Muscle of leg (tissue), 3 donors: ENCODE measurements at regions not wholly inside any gene's neighbourhood (a gene's known extent, or its start where the extent isn't known, plus 50 kb on each side); places are given as distances from the start of the nearest gene placed in this dataset.

ENCODE experiments used
- DNase-seq: peaks from one replicate; pipeline ENCODE4 v3.0.0; 2013
- H3K27ac ChIP-seq: one replicate; pipeline ENCODE4 v1.5.1; 2013; ENCODE audit warnings: mild to moderate bottlenecking, low read length, control low read depth
- H3K27me3 ChIP-seq: one replicate; pipeline ENCODE4 v1.6.1; 2013; ENCODE audit warnings: low read length; ENCODE audit not compliant: control insufficient read depth, insufficient read depth
- H3K36me3 ChIP-seq: one replicate; pipeline ENCODE4 v1.6.1; 2013; ENCODE audit warnings: low read length; ENCODE audit not compliant: control insufficient read depth, insufficient read depth
- H3K4me1 ChIP-seq: one replicate; pipeline ENCODE4 v1.6.1; 2013; ENCODE audit warnings: low read length; ENCODE audit not compliant: control insufficient read depth, insufficient read depth
- H3K4me3 ChIP-seq: one replicate; pipeline ENCODE4 v1.5.1; 2013; ENCODE audit warnings: low read length, control low read depth
- H3K9me3 ChIP-seq: replicated peaks from 2 replicates; pipeline ENCODE4 v1.6.1; 2013; ENCODE audit warnings: low read depth, low read length; ENCODE audit not compliant: control insufficient read depth
- WGBS: methylation state at CpG from one replicate; pipeline ENCODE4 v1.1.5; 2013; ENCODE audit warnings: missing lambda C conversion rate; ENCODE audit not compliant: insufficient coverage; 5-methylcytosine and 5-hydroxymethylcytosine counted together

GRCh38 chr16:72482695-72483094 is 310.7 kb upstream of the PMFBP1 start:
- Histone ChIP-seq H3K27me3 (no peaks in the 10 kb centered on the region), H3K4me1 (no peaks in the 10 kb centered on the region), H3K9me3 (no peaks in the 10 kb centered on the region), H3K4me3 (no peak overlapping the region), H3K36me3 (no peaks in the 10 kb centered on the region), H3K27ac (no peak overlapping the region)
- DNase-seq, result no peak
- 100% methylated on average over 1 of the region's 3 CpGs for WGBS

- H3K4me3 ChIP-seq, result no peak overlapping the region
- no peak overlapping the region for H3K27ac ChIP-seq
- no peaks in the 10 kb centered on the region for H3K9me3 ChIP-seq
- no peaks in the 10 kb centered on the region for H3K27me3 ChIP-seq
- DNase-seq, result no peak
- H3K4me1 ChIP-seq, result no peaks in the 10 kb centered on the region
- no peaks in the 10 kb centered on the region for H3K36me3 ChIP-seq
Observed at GRCh38 chr16:72481419-72481818, 309.5 kb upstream of the PMFBP1 start.

- DNase-seq, result no peak
- no CpG with 5 or more reads among the region's 2 CpGs for WGBS
Observed at GRCh38 chr16:72480911-72481310, 309.0 kb upstream of the PMFBP1 start.

GRCh38 chr16:72475688-72476087 is 303.7 kb upstream of the PMFBP1 start:
- H3K36me3 ChIP-seq, result no peaks in the 10 kb centered on the region
- no peak for DNase-seq
- H3K27me3 ChIP-seq, result no peaks in the 10 kb centered on the region
- no peak overlapping the region for H3K27ac ChIP-seq
- no peaks in the 10 kb centered on the region for H3K9me3 ChIP-seq
- no peaks in the 10 kb centered on the region for H3K4me1 ChIP-seq
- no peak overlapping the region for H3K4me3 ChIP-seq
- 68% methylated on average over 2 of the region's 3 CpGs for WGBS

More at GRCh38 chr16:72480911-72481310, 309.0 kb upstream of the PMFBP1 start:
- H3K4me1 ChIP-seq, result no peaks in the 10 kb centered on the region
- no peak overlapping the region for H3K4me3 ChIP-seq
- H3K9me3 ChIP-seq, result no peaks in the 10 kb centered on the region
- no peaks in the 10 kb centered on the region for H3K36me3 ChIP-seq
- H3K27me3 ChIP-seq, result no peaks in the 10 kb centered on the region
- no peak overlapping the region for H3K27ac ChIP-seq

- peak; percentile 47 for DNase-seq
- H3K27me3 ChIP-seq, result no peaks in the 10 kb centered on the region
- WGBS, result no CpG with 5 or more reads among the region's 2 CpGs
- H3K27ac ChIP-seq, result no peak overlapping the region
- no peak overlapping the region for H3K4me3 ChIP-seq
- no peaks in the 10 kb centered on the region for H3K4me1 ChIP-seq
- H3K36me3 ChIP-seq, result no peaks in the 10 kb centered on the region
- no peaks in the 10 kb centered on the region for H3K9me3 ChIP-seq
Observed at GRCh38 chr16:72474501-72475123, 302.7 kb upstream of the PMFBP1 start.

DNA sequence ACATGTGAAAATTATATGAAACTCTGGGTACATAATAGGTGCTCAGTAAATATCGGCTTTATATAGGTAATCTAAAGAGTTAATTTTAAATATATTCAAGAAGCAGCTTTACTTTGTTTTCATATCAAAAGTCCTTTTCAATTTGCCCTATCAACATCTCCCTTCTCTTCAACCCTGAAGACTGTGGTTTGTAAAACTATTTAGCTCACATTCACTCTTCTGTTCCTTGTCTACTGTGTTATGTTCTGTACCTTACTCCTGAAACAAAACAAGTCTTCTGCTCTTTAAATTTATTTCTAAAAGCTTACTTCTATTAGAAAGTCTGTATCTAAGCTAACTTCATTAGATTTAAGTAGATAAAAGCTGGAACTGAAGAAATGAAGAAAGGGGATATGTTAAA is 301.7 kb upstream of the PMFBP1 start:
- DNase-seq, result no peak
- Histone ChIP-seq H3K4me3 (no peak overlapping the region), H3K27ac (no peak overlapping the region), H3K9me3 (no peaks in the 10 kb centered on the region), H3K36me3 (no peaks in the 10 kb centered on the region), H3K4me1 (no peaks in the 10 kb centered on the region), H3K27me3 (no peaks in the 10 kb centered on the region)
- no CpG with 5 or more reads among the region's 1 CpG for WGBS

DNA sequence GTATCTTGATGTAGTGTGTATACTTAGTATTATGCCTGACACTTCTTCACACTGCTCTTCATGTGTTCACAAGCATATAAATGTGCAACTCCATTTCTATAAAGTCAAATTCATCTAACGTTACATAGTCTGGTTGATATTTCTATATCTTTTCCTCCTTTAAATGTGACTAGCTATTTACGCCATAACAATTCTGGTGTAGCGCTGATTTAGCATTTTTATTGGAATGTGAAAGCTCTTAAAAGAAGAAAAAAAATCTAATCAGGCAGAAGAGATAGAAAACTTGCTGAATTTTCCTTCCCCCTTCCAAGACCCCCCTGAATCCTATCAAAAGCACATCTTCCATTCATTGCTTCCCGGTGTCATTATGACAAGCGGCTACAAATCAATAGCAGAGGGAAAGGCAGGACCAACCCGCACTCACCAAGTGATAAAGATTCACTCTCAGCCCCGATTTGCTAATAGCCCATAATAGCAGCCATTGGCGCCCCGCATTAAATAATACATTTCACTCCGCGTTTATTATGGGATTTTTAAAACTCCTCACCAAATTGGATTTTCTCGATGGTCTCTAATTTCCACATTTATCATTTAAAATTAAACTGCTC is 299.5 kb upstream of the PMFBP1 start:
- Histone ChIP-seq H3K4me3 (no peak overlapping the region), H3K9me3 (no peaks in the 10 kb centered on the region), H3K27me3 (no peaks in the 10 kb centered on the region), H3K27ac (no peak overlapping the region), H3K4me1 (no peaks in the 10 kb centered on the region), H3K36me3 (no peaks in the 10 kb centered on the region)
- DNase-seq, result no peak
- WGBS, result 97% methylated on average over 3 of the region's 12 CpGs

GRCh38 chr16:72470541-72470940 is 298.6 kb upstream of the PMFBP1 start:
- H3K36me3 ChIP-seq, result no peaks in the 10 kb centered on the region
- no CpG with 5 or more reads among the region's 4 CpGs for WGBS
- H3K27ac ChIP-seq, result no peak overlapping the region
- no peaks in the 10 kb centered on the region for H3K27me3 ChIP-seq
- H3K9me3 ChIP-seq, result no peaks in the 10 kb centered on the region
- no peak for DNase-seq
- H3K4me3 ChIP-seq, result no peak overlapping the region
- H3K4me1 ChIP-seq, result no peaks in the 10 kb centered on the region

DNA sequence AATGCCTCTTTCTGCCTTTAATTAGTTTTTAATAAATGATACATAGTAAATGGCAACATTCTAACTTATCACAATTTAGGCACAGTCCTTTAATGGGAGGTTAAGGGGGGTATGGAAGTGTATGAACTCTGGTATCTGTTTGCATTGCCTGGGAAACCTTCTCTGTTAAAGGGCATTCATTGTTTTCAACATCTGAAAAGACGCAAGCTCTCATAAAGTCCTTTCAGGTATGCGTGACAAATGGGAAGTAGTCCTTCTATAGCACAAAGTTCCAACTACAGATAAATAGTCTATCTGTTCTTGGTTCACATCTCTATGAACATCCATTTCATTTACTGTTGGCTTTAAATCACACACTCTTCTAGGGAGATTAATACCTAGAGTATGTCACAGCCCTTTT is 298.0 kb upstream of the PMFBP1 start:
- no peaks in the 10 kb centered on the region for H3K27me3 ChIP-seq
- no peaks in the 10 kb centered on the region for H3K4me1 ChIP-seq
- H3K27ac ChIP-seq, result no peak overlapping the region
- no peak for DNase-seq
- H3K4me3 ChIP-seq, result no peak overlapping the region
- H3K9me3 ChIP-seq, result no peaks in the 10 kb centered on the region
- WGBS, result 94% methylated on average over 2 of the region's 2 CpGs
- H3K36me3 ChIP-seq, result no peaks in the 10 kb centered on the region

DNA sequence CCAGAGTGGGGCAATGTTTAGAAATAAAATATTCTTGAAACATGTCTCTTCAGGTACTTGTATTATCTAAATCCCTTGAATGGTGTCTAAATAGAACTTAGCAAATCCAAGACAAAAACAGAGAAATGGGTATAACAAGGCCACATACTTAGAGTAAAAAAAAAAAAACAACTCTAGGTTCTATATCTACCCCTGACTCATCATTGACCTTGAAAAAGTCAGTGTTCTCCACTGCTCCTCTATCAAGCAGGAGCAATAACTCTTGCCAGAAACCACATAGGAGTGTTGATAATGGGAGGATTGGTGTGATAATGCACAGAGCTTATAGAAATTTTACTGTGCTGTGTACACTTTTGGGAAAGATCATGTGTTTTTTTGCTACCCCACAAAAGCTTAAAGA is 296.6 kb upstream of the PMFBP1 start:
- H3K4me1 ChIP-seq, result no peaks in the 10 kb centered on the region

More for the DNA sequence above, 296.6 kb upstream of the PMFBP1 start:
- H3K27me3 ChIP-seq, result no peaks in the 10 kb centered on the region
- H3K27ac ChIP-seq, result no peak overlapping the region
- H3K9me3 ChIP-seq, result no peaks in the 10 kb centered on the region
- DNase-seq, result no peak
- H3K36me3 ChIP-seq, result no peaks in the 10 kb centered on the region
- no peak overlapping the region for H3K4me3 ChIP-seq
